GM12878 (cell line): ENCODE measurements at regions not wholly inside any gene's neighbourhood (a gene's known extent, or its start where the extent isn't known, plus 50 kb on each side); places are given as distances from the start of the nearest gene placed in this dataset.
A peak's percentile ranks its signal among the peaks of the same experiment; 100 is the strongest.

Experiments
- ATAC-seq: fragments of 200-7000 bp; cut with Tn5 transposase; 3 replicates; pipeline ENCODE4 v1.9.1; 2020; ENCODE audit warnings: mild to moderate bottlenecking, moderate library complexity
- BruUV-seq: library from RNA; stranded (reverse); fragments of 400-500 nt; replicated peaks from 2 replicates; lab custom pipeline; 2021; lab: Mats Ljungman, UMichigan
- CTCF ChIA-PET: fragments of 300-600 bp; sonication (Branson Sonifier 250); formaldehyde crosslinking; extraction: SDS; loops from one replicate; lab custom pipeline; 2021; ENCODE audit warnings: inconsistent platforms; lab: Yijun Ruan, JAX
- POLR2A ChIA-PET: fragments of 350-600 bp; formaldehyde crosslinking; extraction: SDS; loops from one replicate; lab custom pipeline; 2021; ENCODE audit warnings: inconsistent platforms; lab: Charles Lee
- RAD21 ChIA-PET: fragments of 300-600 bp; sonication (Branson Sonifier 250); formaldehyde crosslinking; loops from one replicate; lab custom pipeline; 2023; ENCODE audit warnings: antibody characterized with exemption; ENCODE audit not compliant: unreplicated experiment; lab: Charles Lee
- SMC1A ChIA-PET: fragments of 300-600 bp; sonication (Branson Sonifier 250); formaldehyde crosslinking; loops from one replicate; lab custom pipeline; 2023; ENCODE audit not compliant: unreplicated experiment, uncharacterized antibody; lab: Charles Lee
- DNase-seq: peaks from one replicate; pipeline ENCODE4 v3.0.0-alpha.2; 2011; ENCODE audit warnings: low read depth, low spot score
- FAIRE-seq: peaks from 3 replicates; lab custom pipeline; 2011; peaks lifted over from hg19 to GRCh38; lab: Jason Lieb, UNC
- H2AFZ ChIP-seq: 2 replicates; pipeline ENCODE4 v1.6.0; 2011; ENCODE audit warnings: low read depth, low read length, control low read depth; ENCODE audit not compliant: control insufficient read depth
- H3K27ac ChIP-seq: 2 replicates; pipeline ENCODE4 v1.5.1; 2011; ENCODE audit warnings: control low read depth; ENCODE audit not compliant: control insufficient read depth, insufficient read depth
- H3K27me3 ChIP-seq, 2 experiments: replicated peaks in 1 of 2; 2 replicates each; pipeline versions ENCODE4 v1.6.0 to v1.6.1; 2011; ENCODE audit warnings: low read length in 1 of 2; ENCODE audit not compliant: control insufficient read depth in 2 of 2, insufficient read depth in 2 of 2
- H3K36me3 ChIP-seq, 2 experiments: 2 replicates each; pipeline ENCODE4 v1.5.1; 2011; ENCODE audit warnings: low read length in 1 of 2; ENCODE audit not compliant: control insufficient read depth in 2 of 2, insufficient read depth in 2 of 2
- H3K4me1 ChIP-seq: 2 replicates; pipeline ENCODE4 v1.6.1; 2011; ENCODE audit warnings: mild to moderate bottlenecking, low read length, moderate library complexity, mixed read lengths; ENCODE audit not compliant: control insufficient read depth, insufficient read depth
- H3K4me2 ChIP-seq: 2 replicates; pipeline ENCODE4 v1.6.0; 2011; ENCODE audit warnings: control low read depth; ENCODE audit not compliant: control insufficient read depth, insufficient read depth
- H3K4me3 ChIP-seq: fragments of 200-600 bp; sonication (generic); 2 replicates; pipeline ENCODE4 v1.5.1; 2016
- H3K79me2 ChIP-seq: 2 replicates; pipeline ENCODE4 v1.6.0; 2011; ENCODE audit warnings: low read length; ENCODE audit not compliant: control insufficient read depth, insufficient read depth
- H3K9ac ChIP-seq: 2 replicates; pipeline ENCODE4 v1.8.0; 2011; ENCODE audit warnings: low read length, control low read depth, mixed read lengths; ENCODE audit not compliant: control insufficient read depth, insufficient read depth
- H3K9me3 ChIP-seq: replicated peaks from 3 replicates; pipeline ENCODE4 v1.5.1; 2011; ENCODE audit warnings: mild to moderate bottlenecking, low read length; ENCODE audit not compliant: control insufficient read depth, insufficient read depth
- H4K20me1 ChIP-seq: 2 replicates; pipeline ENCODE4 v1.6.0; 2011; ENCODE audit not compliant: control insufficient read depth, insufficient read depth
- PML ChIP-seq: IDR thresholded peaks from 2 replicates; pipeline ENCODE4 v1.6.1; 2012; ENCODE audit warnings: low read length, inconsistent platforms
- RAD51 ChIP-seq: fragments of 450-650 bp; IDR thresholded peaks from 2 replicates; pipeline ENCODE4 v1.6.1; 2016; ENCODE audit warnings: moderate library complexity, mild to moderate bottlenecking, inconsistent platforms
- RBBP5 ChIP-seq: fragments of 200-600 bp; sonication (generic); conservative IDR thresholded peaks from 2 replicates; pipeline ENCODE4 v1.6.1; 2016
- TCF7 ChIP-seq: IDR thresholded peaks from 2 replicates; pipeline ENCODE4 v1.6.1; 2014; ENCODE audit warnings: antibody characterized with exemption, borderline replicate concordance
- WGBS: methylation state at CpG from one replicate; pipeline ENCODE4 v1.1.6; 2016; ENCODE audit warnings: low lambda C conversion rate; ENCODE audit not compliant: insufficient replicate concordance, insufficient coverage; ENCODE audit errors: missing lambda C conversion rate; 5-methylcytosine and 5-hydroxymethylcytosine counted together
- in situ Hi-C: fragments of 300-500 bp; cut with MboI; formaldehyde crosslinking; loops from 9 replicates; pipeline ENCODE4 v1.14.3; 2018; ENCODE audit warnings: mixed read lengths
- intact Hi-C: fragments of 100-400 bp; cut with micrococcal nuclease; formaldehyde crosslinking; loops from one replicate; pipeline ENCODE4 v1.14.2; 2022; ENCODE audit not compliant: unreplicated experiment
- TF ChIP-seq, protein P1 (sequence below): IDR thresholded peaks from 2 replicates; pipeline ENCODE4 v1.6.1; 2011; ENCODE audit warnings: borderline replicate concordance, low read depth, mild to moderate bottlenecking, moderate library complexity, mixed read lengths, low read length; ENCODE audit not compliant: insufficient read depth; ENCODE audit errors: extremely low read length
- TF ChIP-seq, protein P2 (sequence below): fragments of 150-350 bp; IDR thresholded peaks from 2 replicates; pipeline ENCODE4 v1.6.1; 2014; ENCODE audit warnings: mild to moderate bottlenecking, low read depth, low read length
- TF ChIP-seq, protein P3 (sequence below): fragments of 450-650 bp; IDR thresholded peaks from 2 replicates; pipeline ENCODE4 v1.6.1; 2017; ENCODE audit warnings: mild to moderate bottlenecking

DNA sequence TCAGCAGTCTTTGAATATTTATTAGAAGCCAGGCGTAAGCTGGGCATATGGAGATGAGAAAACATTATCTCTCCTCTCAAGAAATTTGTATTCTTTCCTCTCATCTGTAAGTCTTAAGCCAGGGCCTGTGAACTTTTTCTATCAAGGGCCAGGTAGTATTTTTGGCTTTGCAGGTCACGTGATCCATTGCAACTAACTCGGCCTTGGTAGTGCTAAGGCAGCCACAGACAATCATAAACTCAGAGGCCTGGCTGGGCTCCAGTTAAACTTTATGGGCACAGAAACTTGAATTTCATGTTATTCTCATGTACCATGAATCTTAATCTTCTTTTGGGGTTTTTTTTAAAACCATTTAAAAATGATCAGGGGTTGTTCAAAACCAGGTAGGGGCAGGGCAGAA lies 117.4 kb upstream of the PELI2 start:
- TF ChIP-seq, protein P1, sequence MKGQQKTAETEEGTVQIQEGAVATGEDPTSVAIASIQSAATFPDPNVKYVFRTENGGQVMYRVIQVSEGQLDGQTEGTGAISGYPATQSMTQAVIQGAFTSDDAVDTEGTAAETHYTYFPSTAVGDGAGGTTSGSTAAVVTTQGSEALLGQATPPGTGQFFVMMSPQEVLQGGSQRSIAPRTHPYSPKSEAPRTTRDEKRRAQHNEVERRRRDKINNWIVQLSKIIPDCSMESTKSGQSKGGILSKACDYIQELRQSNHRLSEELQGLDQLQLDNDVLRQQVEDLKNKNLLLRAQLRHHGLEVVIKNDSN = no peak
- TF ChIP-seq, protein P2, sequence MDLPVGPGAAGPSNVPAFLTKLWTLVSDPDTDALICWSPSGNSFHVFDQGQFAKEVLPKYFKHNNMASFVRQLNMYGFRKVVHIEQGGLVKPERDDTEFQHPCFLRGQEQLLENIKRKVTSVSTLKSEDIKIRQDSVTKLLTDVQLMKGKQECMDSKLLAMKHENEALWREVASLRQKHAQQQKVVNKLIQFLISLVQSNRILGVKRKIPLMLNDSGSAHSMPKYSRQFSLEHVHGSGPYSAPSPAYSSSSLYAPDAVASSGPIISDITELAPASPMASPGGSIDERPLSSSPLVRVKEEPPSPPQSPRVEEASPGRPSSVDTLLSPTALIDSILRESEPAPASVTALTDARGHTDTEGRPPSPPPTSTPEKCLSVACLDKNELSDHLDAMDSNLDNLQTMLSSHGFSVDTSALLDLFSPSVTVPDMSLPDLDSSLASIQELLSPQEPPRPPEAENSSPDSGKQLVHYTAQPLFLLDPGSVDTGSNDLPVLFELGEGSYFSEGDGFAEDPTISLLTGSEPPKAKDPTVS = no peak
- TF ChIP-seq TCF7 (no peak), RAD51 (peak; percentile 42; the same call in 1 of the 2 replicates), RBBP5 (no peak), PML (no peak)
- TF ChIP-seq, protein P3, sequence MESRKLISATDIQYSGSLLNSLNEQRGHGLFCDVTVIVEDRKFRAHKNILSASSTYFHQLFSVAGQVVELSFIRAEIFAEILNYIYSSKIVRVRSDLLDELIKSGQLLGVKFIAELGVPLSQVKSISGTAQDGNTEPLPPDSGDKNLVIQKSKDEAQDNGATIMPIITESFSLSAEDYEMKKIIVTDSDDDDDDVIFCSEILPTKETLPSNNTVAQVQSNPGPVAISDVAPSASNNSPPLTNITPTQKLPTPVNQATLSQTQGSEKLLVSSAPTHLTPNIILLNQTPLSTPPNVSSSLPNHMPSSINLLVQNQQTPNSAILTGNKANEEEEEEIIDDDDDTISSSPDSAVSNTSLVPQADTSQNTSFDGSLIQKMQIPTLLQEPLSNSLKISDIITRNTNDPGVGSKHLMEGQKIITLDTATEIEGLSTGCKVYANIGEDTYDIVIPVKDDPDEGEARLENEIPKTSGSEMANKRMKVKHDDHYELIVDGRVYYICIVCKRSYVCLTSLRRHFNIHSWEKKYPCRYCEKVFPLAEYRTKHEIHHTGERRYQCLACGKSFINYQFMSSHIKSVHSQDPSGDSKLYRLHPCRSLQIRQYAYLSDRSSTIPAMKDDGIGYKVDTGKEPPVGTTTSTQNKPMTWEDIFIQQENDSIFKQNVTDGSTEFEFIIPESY = no peak
- in situ Hi-C loops = no loop called here

More for the DNA sequence above, 117.4 kb upstream of the PELI2 start:
- H3K4me3 ChIP-seq = no peak overlapping the region
- intact Hi-C loops = loop anchor here (10.0 kb wide), 1 partner anchor 186 kb away; no protein-coding TSS in a partner anchor
- H4K20me1 ChIP-seq = no peaks in the 10 kb centered on the region
- RAD21 ChIA-PET = no interaction called here
- H3K27ac ChIP-seq = no peak overlapping the region
- H3K4me1 ChIP-seq = no peaks in the 10 kb centered on the region; the same call in 1 of the 2 replicates
- no peak for FAIRE-seq
- WGBS = 27% methylated on average over 3 of the region's 3 CpGs
- SMC1A ChIA-PET = no interaction called here
- no peaks in the 10 kb centered on the region for H3K79me2 ChIP-seq
- POLR2A ChIA-PET = no interaction called here
- H3K27me3 ChIP-seq = no peaks in the 10 kb centered on the region
- H3K9ac ChIP-seq = no peak overlapping the region
- ATAC-seq = no peak
- H2AFZ ChIP-seq = no peak overlapping the region
- H3K4me2 ChIP-seq = no peak overlapping the region
- no peaks in the 10 kb centered on the region for H3K36me3 ChIP-seq
- H3K9me3 ChIP-seq = no peaks in the 10 kb centered on the region; the same call in 2 of the 3 replicates
- CTCF ChIA-PET = no interaction called here
- BruUV-seq = no TSS peak
- no peak for DNase-seq
